ENCODE measurements at regions not wholly inside any gene's neighbourhood (a gene's known extent, or its start where the extent isn't known, plus 50 kb on each side); places are given as distances from the start of the nearest gene placed in this dataset.

- TF ChIP-seq CTCF (IDR thresholded peaks at IDR 0.05) (no peak), EZH2 (IDR thresholded peaks at IDR 0.05; ENCODE audit: borderline replicate concordance, insufficient read depth, low read depth, low read length, poor library complexity, severe bottlenecking) (no peak)
These were observed 607.9 kb upstream of the CDH5 start for GRCh38 chr16:65758620-65759019.
